Activated T-helper 17 cell treated with anti-CD3 and anti-CD28 coated beads, Interleukin-2, amount 50 U/mL, for 72 hours (primary cell): ENCODE measurements at regions not wholly inside any gene's neighbourhood (a gene's known extent, or its start where the extent isn't known, plus 50 kb on each side); places are given as distances from the start of the nearest gene placed in this dataset.
A peak's percentile ranks its signal among the peaks of the same experiment; 100 is the strongest.
"Not testable (repeated sequence)": the region's sequence is repeated elsewhere in the genome, so short reads cannot be mapped to it uniquely, and the experiment has no call there.

Source experiments
- ATAC-seq: fragments of 150-1000 bp; cut with Tn5 transposase; replicated peaks from 2 replicates; pipeline ENCODE4 v1.10.0; 2021; ENCODE audit warnings: mild to moderate bottlenecking, moderate library complexity
- H3K27ac Mint-ChIP-seq: one replicate; pipeline ENCODE4 v1.8.0; 2022; ENCODE audit warnings: mixed read lengths
- H3K27me3 Mint-ChIP-seq: one replicate; pipeline ENCODE4 v1.8.0; 2022; ENCODE audit warnings: mixed read lengths
- H3K36me3 Mint-ChIP-seq: one replicate; pipeline ENCODE4 v1.8.0; 2022; ENCODE audit warnings: low read depth, mild to moderate bottlenecking, mixed read lengths
- H3K4me1 Mint-ChIP-seq: one replicate; pipeline ENCODE4 v1.8.0; 2022; ENCODE audit warnings: mixed read lengths
- H3K4me3 Mint-ChIP-seq: one replicate; pipeline ENCODE4 v1.8.0; 2022; ENCODE audit warnings: mild to moderate bottlenecking, mixed read lengths
- H3K9me3 Mint-ChIP-seq: one replicate; pipeline ENCODE4 v1.8.0; 2022; ENCODE audit warnings: mixed read lengths

- H3K9me3 Mint-ChIP-seq = peaks cover 18% of the 10 kb centered on the region
- no peak for ATAC-seq
- H3K27me3 Mint-ChIP-seq = no peaks in the 10 kb centered on the region
- no peak overlapping the region for H3K27ac Mint-ChIP-seq
- no peak overlapping the region for H3K4me3 Mint-ChIP-seq
- no peaks in the 10 kb centered on the region for H3K36me3 Mint-ChIP-seq
- no peaks in the 10 kb centered on the region for H3K4me1 Mint-ChIP-seq
Measured at GRCh38 chr12:83434600-83434999, 747.9 kb downstream of the TMTC2 start.

GRCh38 chr12:83432176-83432719 lies 745.5 kb downstream of the TMTC2 start:
- Mint-ChIP-seq H3K9me3 (peaks cover 19% of the 10 kb centered on the region), H3K27ac (no peak overlapping the region), H3K4me1 (no peaks in the 10 kb centered on the region), H3K4me3 (no peak overlapping the region), H3K36me3 (no peaks in the 10 kb centered on the region), H3K27me3 (no peaks in the 10 kb centered on the region)
- no peak for ATAC-seq

- peaks cover 23% of the 10 kb centered on the region for H3K9me3 Mint-ChIP-seq
- ATAC-seq, H3K4me3 Mint-ChIP-seq, H3K36me3 Mint-ChIP-seq, H3K27ac Mint-ChIP-seq, H3K4me1 Mint-ChIP-seq, H3K27me3 Mint-ChIP-seq: not testable (repeated sequence)
Measured at GRCh38 chr12:83427586-83428136, 741.0 kb downstream of the TMTC2 start.

GRCh38 chr12:83414981-83415380 lies 728.3 kb downstream of the TMTC2 start:
- Mint-ChIP-seq H3K27me3 (no peaks in the 10 kb centered on the region), H3K4me1 (no peaks in the 10 kb centered on the region), H3K36me3 (no peaks in the 10 kb centered on the region), H3K27ac (no peak overlapping the region), H3K9me3 (no peaks in the 10 kb centered on the region), H3K4me3 (no peak overlapping the region)
- ATAC-seq = no peak

GRCh38 chr12:83408851-83409250 lies 722.1 kb downstream of the TMTC2 start:
- no peaks in the 10 kb centered on the region for H3K27me3 Mint-ChIP-seq
- H3K4me3 Mint-ChIP-seq = no peak overlapping the region
- no peak overlapping the region for H3K27ac Mint-ChIP-seq
- no peaks in the 10 kb centered on the region for H3K4me1 Mint-ChIP-seq
- H3K9me3 Mint-ChIP-seq = no peaks in the 10 kb centered on the region
- H3K36me3 Mint-ChIP-seq = no peaks in the 10 kb centered on the region
- ATAC-seq = no peak

- Mint-ChIP-seq H3K4me3 (no peak overlapping the region), H3K27ac (no peak overlapping the region), H3K27me3 (no peaks in the 10 kb centered on the region), H3K9me3 (no peaks in the 10 kb centered on the region), H3K36me3 (no peaks in the 10 kb centered on the region), H3K4me1 (no peaks in the 10 kb centered on the region)
- no peak for ATAC-seq
Measured at GRCh38 chr12:83408146-83408545, 721.4 kb downstream of the TMTC2 start.

GRCh38 chr12:83404521-83404920 lies 717.8 kb downstream of the TMTC2 start:
- Mint-ChIP-seq H3K36me3 (no peaks in the 10 kb centered on the region), H3K4me3 (no peak overlapping the region), H3K4me1 (no peaks in the 10 kb centered on the region), H3K27ac (no peak overlapping the region), H3K9me3 (no peaks in the 10 kb centered on the region), H3K27me3 (no peaks in the 10 kb centered on the region)
- no peak for ATAC-seq

- Mint-ChIP-seq H3K27ac (no peak overlapping the region), H3K4me3 (no peak overlapping the region), H3K36me3 (no peaks in the 10 kb centered on the region), H3K27me3 (peaks cover 6% of the 10 kb centered on the region), H3K9me3 (no peaks in the 10 kb centered on the region), H3K4me1 (no peaks in the 10 kb centered on the region)
- no peak for ATAC-seq
Measured at GRCh38 chr12:83390186-83390585, 703.5 kb downstream of the TMTC2 start.

- Mint-ChIP-seq H3K27me3 (peaks cover 6% of the 10 kb centered on the region), H3K4me1 (no peaks in the 10 kb centered on the region), H3K9me3 (no peaks in the 10 kb centered on the region), H3K4me3 (no peak overlapping the region), H3K36me3 (no peaks in the 10 kb centered on the region), H3K27ac (no peak overlapping the region)
- ATAC-seq = peak; percentile 32
Measured at GRCh38 chr12:83389237-83389996, 702.7 kb downstream of the TMTC2 start.

GRCh38 chr12:83388551-83388950 lies 701.8 kb downstream of the TMTC2 start:
- Mint-ChIP-seq H3K36me3 (no peaks in the 10 kb centered on the region), H3K27me3 (peaks cover 6% of the 10 kb centered on the region), H3K9me3 (no peaks in the 10 kb centered on the region), H3K4me3 (no peak overlapping the region), H3K4me1 (no peaks in the 10 kb centered on the region), H3K27ac (no peak overlapping the region)
- no peak for ATAC-seq

- ATAC-seq = no peak
- no peaks in the 10 kb centered on the region for H3K9me3 Mint-ChIP-seq
- no peak overlapping the region for H3K4me3 Mint-ChIP-seq
- H3K27ac Mint-ChIP-seq = no peak overlapping the region
- no peaks in the 10 kb centered on the region for H3K36me3 Mint-ChIP-seq
- peaks cover 6% of the 10 kb centered on the region for H3K27me3 Mint-ChIP-seq
- H3K4me1 Mint-ChIP-seq = no peaks in the 10 kb centered on the region
Measured at GRCh38 chr12:83386527-83387264, 700.0 kb downstream of the TMTC2 start.

GRCh38 chr12:83378186-83378727 lies 691.6 kb downstream of the TMTC2 start:
- no peak overlapping the region for H3K4me3 Mint-ChIP-seq
- no peak for ATAC-seq
- H3K4me1 Mint-ChIP-seq = no peaks in the 10 kb centered on the region
- no peaks in the 10 kb centered on the region for H3K36me3 Mint-ChIP-seq
- no peaks in the 10 kb centered on the region for H3K9me3 Mint-ChIP-seq
- no peak overlapping the region for H3K27ac Mint-ChIP-seq
- H3K27me3 Mint-ChIP-seq = no peaks in the 10 kb centered on the region

- H3K27ac Mint-ChIP-seq = no peak overlapping the region
- no peak for ATAC-seq
- H3K9me3 Mint-ChIP-seq = no peaks in the 10 kb centered on the region
- H3K4me3 Mint-ChIP-seq = no peak overlapping the region
- H3K27me3 Mint-ChIP-seq = no peaks in the 10 kb centered on the region
- H3K36me3 Mint-ChIP-seq = no peaks in the 10 kb centered on the region
- no peaks in the 10 kb centered on the region for H3K4me1 Mint-ChIP-seq
Measured at GRCh38 chr12:83365317-83365716, 678.6 kb downstream of the TMTC2 start.

GRCh38 chr12:83361475-83361874 lies 674.8 kb downstream of the TMTC2 start:
- ATAC-seq = no peak
- no peak overlapping the region for H3K27ac Mint-ChIP-seq
- no peak overlapping the region for H3K4me3 Mint-ChIP-seq
- H3K36me3 Mint-ChIP-seq = no peaks in the 10 kb centered on the region
- H3K27me3 Mint-ChIP-seq = no peaks in the 10 kb centered on the region
- no peaks in the 10 kb centered on the region for H3K9me3 Mint-ChIP-seq
- H3K4me1 Mint-ChIP-seq = no peaks in the 10 kb centered on the region

- H3K4me1 Mint-ChIP-seq = no peaks in the 10 kb centered on the region
- H3K36me3 Mint-ChIP-seq = no peaks in the 10 kb centered on the region
- ATAC-seq = no peak
Measured at GRCh38 chr12:83361071-83361470, 674.4 kb downstream of the TMTC2 start.

More at GRCh38 chr12:83361071-83361470, 674.4 kb downstream of the TMTC2 start:
- Mint-ChIP-seq H3K27ac (no peak overlapping the region), H3K27me3 (no peaks in the 10 kb centered on the region), H3K4me3 (no peak overlapping the region), H3K9me3 (no peaks in the 10 kb centered on the region)
